ENCODE measurements at regions not wholly inside any gene's neighbourhood (a gene's known extent, or its start where the extent isn't known, plus 50 kb on each side); places are given as distances from the start of the nearest gene placed in this dataset.

DNA sequence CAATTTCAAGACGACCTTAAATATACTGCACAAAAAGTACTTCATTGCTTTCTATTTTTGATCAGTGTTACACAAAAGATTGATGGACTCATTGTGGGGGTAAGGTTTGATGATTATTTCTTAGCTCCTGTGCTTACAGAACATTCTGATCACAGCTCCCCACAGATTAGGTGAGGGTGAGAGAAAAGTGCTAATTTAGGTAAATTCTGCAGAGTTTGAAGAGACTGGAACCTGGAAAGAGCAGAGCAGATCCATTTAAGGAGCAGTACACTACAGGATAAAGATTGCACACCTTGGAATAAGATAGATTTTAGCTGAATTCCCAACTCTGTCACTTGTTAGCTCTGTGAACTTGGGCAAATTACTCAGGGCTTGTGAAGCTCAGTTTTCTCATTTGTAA, 291.9 kb upstream of the CDH7 start:
- Histone ChIP-seq H3K56ac (ENCODE audit: insufficient read length, low read depth, low read length) (no peak overlapping the region), H3K18ac (ENCODE audit: insufficient read length, low read depth, low read length) (no peak overlapping the region), H2BK20ac (ENCODE audit: low read depth, low read length, poor library complexity, severe bottlenecking) (no peak overlapping the region), H3K27me3 (ENCODE audit: insufficient read depth, low read length) (no peaks in the 10 kb centered on the region), H4K20me1 (ENCODE audit: control insufficient read depth, insufficient read depth, insufficient read length) (no peaks in the 10 kb centered on the region), H2AK5ac (ENCODE audit: insufficient read length, low read length) (no peak overlapping the region), H4K91ac (ENCODE audit: insufficient read length, low read depth, low read length) (no peak overlapping the region), H3K4ac (ENCODE audit: low read depth, low read length) (no peak overlapping the region), H3K79me1 (ENCODE audit: insufficient read depth, low read depth, low read length, poor library complexity, severe bottlenecking) (no peaks in the 10 kb centered on the region), H3K23ac (ENCODE audit: insufficient read length, low read depth, low read length) (no peak overlapping the region), H4K8ac (replicated peaks; ENCODE audit: insufficient read length, low read depth, low read length) (no peak overlapping the region), H2BK120ac (ENCODE audit: low read depth, low read length, poor library complexity, severe bottlenecking) (no peak overlapping the region), H3K14ac (ENCODE audit: insufficient read depth, low read length) (no peak overlapping the region), H3K4me2 (ENCODE audit: insufficient read depth, insufficient read length, low read length) (no peak overlapping the region), H3K27ac (ENCODE audit: insufficient read length, low read depth, low read length) (no peak overlapping the region), H3K4me1 (ENCODE audit: insufficient read depth, low read length) (no peaks in the 10 kb centered on the region), H3K79me2 (ENCODE audit: insufficient read depth, low read length) (no peaks in the 10 kb centered on the region), H3T11ph (ENCODE audit: low read length) (no peak overlapping the region), H2BK12ac (ENCODE audit: insufficient read length, low read depth, low read length) (no peak overlapping the region), H2AFZ (ENCODE audit: low read length) (no peak overlapping the region), H2BK15ac (ENCODE audit: low read depth, low read length) (no peak overlapping the region), H4K5ac (ENCODE audit: insufficient read length, low read depth, low read length) (no peak overlapping the region), H3K9ac (ENCODE audit: extremely low read depth, insufficient read length, low read length) (no peak overlapping the region), H3K9me3 (ENCODE audit: control insufficient read depth, low read depth, low read length) (no peaks in the 10 kb centered on the region), H3K23me2 (ENCODE audit: insufficient read length, low read depth, low read length, poor library complexity, severe bottlenecking) (no peaks in the 10 kb centered on the region), H2BK5ac (ENCODE audit: insufficient read length, low read length) (no peak overlapping the region)
- Mint-ChIP-seq H3K9me3 (no peaks in the 10 kb centered on the region), H3K4me3 (no peak overlapping the region), H3K27ac (no peak overlapping the region), H3K27me3 (ENCODE audit: low read depth) (no peaks in the 10 kb centered on the region), H3K4me1 (0 out of 4 replicates have a peak, but pooled peaks cover 0 to 3% of the 10 kb centered on the region in 2 experiments), H3K36me3 (ENCODE audit: insufficient read depth in 1 of 3, low read depth in 3 of 3) (no peaks in the 10 kb centered on the region)
- WGBS (ENCODE audit: extremely low coverage, insufficient read length, low lambda C conversion rate) = no CpG with 5 or more reads among the region's 1 CpG
- DNase-seq = no peak
- TF ChIP-seq, protein P1, sequence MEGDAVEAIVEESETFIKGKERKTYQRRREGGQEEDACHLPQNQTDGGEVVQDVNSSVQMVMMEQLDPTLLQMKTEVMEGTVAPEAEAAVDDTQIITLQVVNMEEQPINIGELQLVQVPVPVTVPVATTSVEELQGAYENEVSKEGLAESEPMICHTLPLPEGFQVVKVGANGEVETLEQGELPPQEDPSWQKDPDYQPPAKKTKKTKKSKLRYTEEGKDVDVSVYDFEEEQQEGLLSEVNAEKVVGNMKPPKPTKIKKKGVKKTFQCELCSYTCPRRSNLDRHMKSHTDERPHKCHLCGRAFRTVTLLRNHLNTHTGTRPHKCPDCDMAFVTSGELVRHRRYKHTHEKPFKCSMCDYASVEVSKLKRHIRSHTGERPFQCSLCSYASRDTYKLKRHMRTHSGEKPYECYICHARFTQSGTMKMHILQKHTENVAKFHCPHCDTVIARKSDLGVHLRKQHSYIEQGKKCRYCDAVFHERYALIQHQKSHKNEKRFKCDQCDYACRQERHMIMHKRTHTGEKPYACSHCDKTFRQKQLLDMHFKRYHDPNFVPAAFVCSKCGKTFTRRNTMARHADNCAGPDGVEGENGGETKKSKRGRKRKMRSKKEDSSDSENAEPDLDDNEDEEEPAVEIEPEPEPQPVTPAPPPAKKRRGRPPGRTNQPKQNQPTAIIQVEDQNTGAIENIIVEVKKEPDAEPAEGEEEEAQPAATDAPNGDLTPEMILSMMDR (conservative IDR thresholded peaks at IDR 0.05) = no peak
